ENCODE measurements at regions not wholly inside any gene's neighbourhood (a gene's known extent, or its start where the extent isn't known, plus 50 kb on each side); places are given as distances from the start of the nearest gene placed in this dataset.

- peaks cover 10% of the 10 kb centered on the region for H3K36me3 Mint-ChIP-seq (ENCODE audit: unreplicated experiment)
- DNase-seq (ENCODE audit: extremely low spot score, unreplicated experiment), result no peak
- no peaks in the 10 kb centered on the region for H3K4me1 Mint-ChIP-seq (ENCODE audit: unreplicated experiment)
- no peaks in the 10 kb centered on the region for H3K9me3 Mint-ChIP-seq (ENCODE audit: unreplicated experiment)
- TF ChIP-seq, protein P1, sequence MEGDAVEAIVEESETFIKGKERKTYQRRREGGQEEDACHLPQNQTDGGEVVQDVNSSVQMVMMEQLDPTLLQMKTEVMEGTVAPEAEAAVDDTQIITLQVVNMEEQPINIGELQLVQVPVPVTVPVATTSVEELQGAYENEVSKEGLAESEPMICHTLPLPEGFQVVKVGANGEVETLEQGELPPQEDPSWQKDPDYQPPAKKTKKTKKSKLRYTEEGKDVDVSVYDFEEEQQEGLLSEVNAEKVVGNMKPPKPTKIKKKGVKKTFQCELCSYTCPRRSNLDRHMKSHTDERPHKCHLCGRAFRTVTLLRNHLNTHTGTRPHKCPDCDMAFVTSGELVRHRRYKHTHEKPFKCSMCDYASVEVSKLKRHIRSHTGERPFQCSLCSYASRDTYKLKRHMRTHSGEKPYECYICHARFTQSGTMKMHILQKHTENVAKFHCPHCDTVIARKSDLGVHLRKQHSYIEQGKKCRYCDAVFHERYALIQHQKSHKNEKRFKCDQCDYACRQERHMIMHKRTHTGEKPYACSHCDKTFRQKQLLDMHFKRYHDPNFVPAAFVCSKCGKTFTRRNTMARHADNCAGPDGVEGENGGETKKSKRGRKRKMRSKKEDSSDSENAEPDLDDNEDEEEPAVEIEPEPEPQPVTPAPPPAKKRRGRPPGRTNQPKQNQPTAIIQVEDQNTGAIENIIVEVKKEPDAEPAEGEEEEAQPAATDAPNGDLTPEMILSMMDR (IDR thresholded peaks at IDR 0.05), result no peak
- H3K27me3 Mint-ChIP-seq (ENCODE audit: unreplicated experiment), result no peaks in the 10 kb centered on the region
- no peak overlapping the region for H3K4me3 Mint-ChIP-seq (ENCODE audit: unreplicated experiment)
- H3K27ac Mint-ChIP-seq (ENCODE audit: unreplicated experiment), result no peak overlapping the region
Measured at GRCh38 chr4:31126881-31127398, 406.8 kb downstream of the PCDH7 start.

DNA sequence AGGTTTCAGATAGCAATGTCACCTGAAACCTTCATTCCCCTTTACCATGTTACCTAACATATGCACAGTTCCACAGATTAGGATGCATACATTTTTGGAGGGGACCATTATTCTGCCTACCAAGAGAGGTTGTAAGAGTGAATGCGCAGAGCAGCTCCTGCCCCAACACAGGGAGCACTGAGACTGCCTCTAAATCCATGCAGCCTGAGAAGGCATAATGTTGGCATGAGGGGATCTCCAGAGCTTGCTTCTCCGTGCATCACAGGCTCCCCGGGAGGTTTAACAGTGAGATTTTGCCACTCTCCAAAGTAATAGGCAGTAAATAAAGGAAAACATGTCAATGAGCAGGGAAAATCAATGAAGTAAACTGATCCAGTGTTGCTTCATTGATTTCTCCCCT is 410.8 kb downstream of the PCDH7 start:
- Mint-ChIP-seq H3K27me3 (ENCODE audit: unreplicated experiment) (no peaks in the 10 kb centered on the region), H3K4me3 (ENCODE audit: unreplicated experiment) (no peak overlapping the region), H3K27ac (ENCODE audit: unreplicated experiment) (no peak overlapping the region), H3K36me3 (ENCODE audit: unreplicated experiment) (peaks cover 6% of the 10 kb centered on the region), H3K9me3 (ENCODE audit: unreplicated experiment) (no peaks in the 10 kb centered on the region), H3K4me1 (ENCODE audit: unreplicated experiment) (no peaks in the 10 kb centered on the region)
- DNase-seq (ENCODE audit: extremely low spot score, unreplicated experiment), result no peak
- TF ChIP-seq, protein P1 (IDR thresholded peaks at IDR 0.05), result no peak

DNA sequence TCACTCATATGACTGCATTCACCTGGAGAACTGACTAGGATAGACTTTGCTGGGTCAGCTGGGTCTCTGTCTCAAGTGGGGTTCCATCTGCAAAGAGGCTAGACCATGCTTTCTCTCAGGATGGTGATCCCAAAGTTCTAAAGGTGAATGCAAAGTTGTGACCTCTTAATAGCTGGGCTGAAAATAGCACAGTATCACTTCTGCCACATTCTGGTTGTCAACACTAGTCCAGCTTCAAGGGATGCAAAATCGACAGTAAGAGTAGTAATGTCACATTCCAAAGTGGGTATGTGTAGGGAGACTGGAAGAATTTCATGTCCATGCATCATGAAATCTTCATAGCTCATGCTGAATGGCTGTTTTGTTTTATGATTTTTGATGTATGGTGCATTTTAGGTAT is 414.6 kb downstream of the PCDH7 start:
- H3K27ac Mint-ChIP-seq (ENCODE audit: unreplicated experiment), result no peak overlapping the region
- TF ChIP-seq, protein P1 (IDR thresholded peaks at IDR 0.05), result no peak
- H3K4me3 Mint-ChIP-seq (ENCODE audit: unreplicated experiment), result no peak overlapping the region
- DNase-seq (ENCODE audit: extremely low spot score, unreplicated experiment), result no peak
- H3K27me3 Mint-ChIP-seq (ENCODE audit: unreplicated experiment), result no peaks in the 10 kb centered on the region
- peaks cover 2% of the 10 kb centered on the region for H3K36me3 Mint-ChIP-seq (ENCODE audit: unreplicated experiment)
- peaks cover 19% of the 10 kb centered on the region for H3K4me1 Mint-ChIP-seq (ENCODE audit: unreplicated experiment)
- no peaks in the 10 kb centered on the region for H3K9me3 Mint-ChIP-seq (ENCODE audit: unreplicated experiment)

DNA sequence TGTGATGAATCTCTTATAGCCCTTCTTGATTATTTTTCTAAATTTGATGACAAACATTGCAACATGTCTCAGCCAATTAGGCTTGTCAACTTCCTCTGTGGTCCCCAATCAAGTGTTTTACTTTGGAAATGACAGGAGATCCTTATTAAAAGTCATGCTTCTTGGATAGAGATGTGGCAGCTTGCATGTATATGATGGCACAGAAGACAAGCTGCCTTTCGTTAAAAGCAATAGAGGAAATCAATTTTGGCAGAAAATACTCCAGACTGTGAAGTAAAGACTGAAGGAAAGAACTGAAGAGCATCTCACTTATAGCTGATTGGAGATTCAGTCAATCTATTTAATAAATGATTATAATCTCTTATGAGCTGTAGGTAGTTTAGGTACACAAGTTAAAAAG is 419.6 kb downstream of the PCDH7 start:
- no peak for DNase-seq (ENCODE audit: extremely low spot score, unreplicated experiment)
- peaks cover 20% of the 10 kb centered on the region for H3K36me3 Mint-ChIP-seq (ENCODE audit: unreplicated experiment)
- no peak overlapping the region for H3K27ac Mint-ChIP-seq (ENCODE audit: unreplicated experiment)
- TF ChIP-seq, protein P1 (IDR thresholded peaks at IDR 0.05), result no peak
- H3K27me3 Mint-ChIP-seq (ENCODE audit: unreplicated experiment), result no peaks in the 10 kb centered on the region
- no peaks in the 10 kb centered on the region for H3K9me3 Mint-ChIP-seq (ENCODE audit: unreplicated experiment)
- H3K4me3 Mint-ChIP-seq (ENCODE audit: unreplicated experiment), result no peak overlapping the region
- peaks cover 19% of the 10 kb centered on the region for H3K4me1 Mint-ChIP-seq (ENCODE audit: unreplicated experiment)

GRCh38 chr4:31141095-31141831 is 421.1 kb downstream of the PCDH7 start:
- Mint-ChIP-seq H3K9me3 (ENCODE audit: unreplicated experiment) (no peaks in the 10 kb centered on the region), H3K36me3 (ENCODE audit: unreplicated experiment) (peaks cover 29% of the 10 kb centered on the region), H3K27me3 (ENCODE audit: unreplicated experiment) (no peaks in the 10 kb centered on the region), H3K27ac (ENCODE audit: unreplicated experiment) (no peak overlapping the region), H3K4me3 (ENCODE audit: unreplicated experiment) (no peak overlapping the region), H3K4me1 (ENCODE audit: unreplicated experiment) (peaks cover 19% of the 10 kb centered on the region)
- TF ChIP-seq, protein P1 (IDR thresholded peaks at IDR 0.05), result no peak
- DNase-seq (ENCODE audit: extremely low spot score, unreplicated experiment), result no peak
